Astrocyte (in vitro differentiated cells and primary cell): ENCODE measurements at regions not wholly inside any gene's neighbourhood (a gene's known extent, or its start where the extent isn't known, plus 50 kb on each side); places are given as distances from the start of the nearest gene placed in this dataset.

ENCODE experiments used
- DNase-seq: peaks from one replicate; pipeline ENCODE4 v3.0.0-alpha.2; 2010; ENCODE audit warnings: low read depth
- FAIRE-seq: peaks from 2 replicates; lab custom pipeline; 2011; peaks lifted over from hg19 to GRCh38; lab: Jason Lieb, UNC
- H2AFZ ChIP-seq: 2 replicates; pipeline ENCODE4 v1.6.0; 2012; ENCODE audit warnings: low read depth, low read length, inconsistent platforms
- H3K27ac ChIP-seq: 2 replicates; pipeline ENCODE4 v1.5.1; 2011; ENCODE audit warnings: low read depth, low read length, inconsistent platforms
- H3K27me3 ChIP-seq: 2 replicates; pipeline ENCODE4 v1.6.0; 2011; ENCODE audit warnings: low read length, inconsistent platforms; ENCODE audit not compliant: insufficient read depth
- H3K36me3 ChIP-seq: 2 replicates; pipeline ENCODE4 v1.5.1; 2011; ENCODE audit warnings: low read length, inconsistent platforms; ENCODE audit not compliant: insufficient read depth
- H3K4me1 ChIP-seq: 2 replicates; pipeline ENCODE4 v1.5.1; 2011; ENCODE audit warnings: low read length, inconsistent platforms; ENCODE audit not compliant: insufficient read depth
- H3K4me2 ChIP-seq: 2 replicates; pipeline ENCODE4 v1.6.0; 2012; ENCODE audit warnings: low read length, inconsistent platforms
- H3K4me3 ChIP-seq: 2 replicates; pipeline ENCODE4 v1.5.1; 2011; ENCODE audit warnings: low read depth, mild to moderate bottlenecking, low read length, inconsistent platforms; ENCODE audit not compliant: insufficient read depth
- H3K79me2 ChIP-seq: 2 replicates; pipeline ENCODE4 v1.6.0; 2012; ENCODE audit warnings: mild to moderate bottlenecking, low read length, inconsistent platforms; ENCODE audit not compliant: insufficient read depth
- H3K9ac ChIP-seq: 2 replicates; pipeline ENCODE4 v1.6.0; 2012; ENCODE audit warnings: mild to moderate bottlenecking, low read length, inconsistent platforms
- H3K9me3 ChIP-seq: 2 replicates; pipeline ENCODE4 v1.5.1; 2012; ENCODE audit warnings: low read depth, mild to moderate bottlenecking, low read length, inconsistent platforms; ENCODE audit not compliant: insufficient read depth
- H4K20me1 ChIP-seq: 2 replicates; pipeline ENCODE4 v1.6.0; 2012; ENCODE audit warnings: low read length, inconsistent platforms; ENCODE audit not compliant: insufficient read depth
- H3K27ac Mint-ChIP-seq: one replicate; pipeline ENCODE4 v1.8.0; 2021; ENCODE audit warnings: mild to moderate bottlenecking, mixed read lengths; ENCODE audit not compliant: unreplicated experiment
- H3K27me3 Mint-ChIP-seq: one replicate; pipeline ENCODE4 v1.8.0; 2021; ENCODE audit warnings: low read depth, mixed read lengths; ENCODE audit not compliant: unreplicated experiment
- H3K36me3 Mint-ChIP-seq: one replicate; pipeline ENCODE4 v1.8.0; 2021; ENCODE audit warnings: low read depth, mixed read lengths; ENCODE audit not compliant: unreplicated experiment
- H3K4me1 Mint-ChIP-seq: one replicate; pipeline ENCODE4 v1.8.0; 2021; ENCODE audit warnings: low read depth, mixed read lengths; ENCODE audit not compliant: unreplicated experiment
- H3K4me3 Mint-ChIP-seq: one replicate; pipeline ENCODE4 v1.8.0; 2021; ENCODE audit warnings: mild to moderate bottlenecking, moderate library complexity, mixed read lengths; ENCODE audit not compliant: unreplicated experiment
- H3K9me3 Mint-ChIP-seq: one replicate; pipeline ENCODE4 v1.8.0; 2021; ENCODE audit warnings: mild to moderate bottlenecking, mixed read lengths; ENCODE audit not compliant: unreplicated experiment
- CTCF ChIP-seq: IDR thresholded peaks from 2 replicates; pipeline ENCODE4 v1.5.1; 2011; ENCODE audit warnings: low read depth, mild to moderate bottlenecking, inconsistent platforms, low read length, moderate library complexity; ENCODE audit not compliant: insufficient read depth
- EZH2 ChIP-seq: IDR thresholded peaks from 2 replicates; pipeline ENCODE4 v1.6.1; 2012; ENCODE audit warnings: mild to moderate bottlenecking, low read length, inconsistent platforms; ENCODE audit not compliant: insufficient read depth

GRCh38 chr2:234411793-234412192 is 85.1 kb downstream of the ARL4C start:
- Histone ChIP-seq H3K36me3 (no peaks in the 10 kb centered on the region), H2AFZ (no peak overlapping the region), H3K4me1 (peaks cover 5% of the 10 kb centered on the region), H3K9me3 (no peaks in the 10 kb centered on the region), H3K79me2 (no peaks in the 10 kb centered on the region), H3K27me3 (no peaks in the 10 kb centered on the region), H3K4me2 (no peak overlapping the region), H4K20me1 (no peaks in the 10 kb centered on the region), H3K4me3 (no peak overlapping the region), H3K27ac (no peak overlapping the region), H3K9ac (no peak overlapping the region)
- no peak for FAIRE-seq
- TF ChIP-seq CTCF (no peak), EZH2 (no peak)
- no peak for DNase-seq
- Mint-ChIP-seq H3K4me3 (no peak overlapping the region), H3K27ac (no peak overlapping the region), H3K27me3 (peaks cover 5% of the 10 kb centered on the region), H3K36me3 (no peaks in the 10 kb centered on the region), H3K4me1 (peaks cover 11% of the 10 kb centered on the region), H3K9me3 (peaks cover 3% of the 10 kb centered on the region)

- Histone ChIP-seq H3K4me3 (no peak overlapping the region), H3K27me3 (no peaks in the 10 kb centered on the region), H4K20me1 (no peaks in the 10 kb centered on the region), H3K4me2 (no peak overlapping the region), H2AFZ (peak overlapping the region; percentile 3), H3K9ac (no peak overlapping the region), H3K79me2 (no peaks in the 10 kb centered on the region), H3K9me3 (no peaks in the 10 kb centered on the region), H3K27ac (no peak overlapping the region), H3K4me1 (peaks cover 5% of the 10 kb centered on the region), H3K36me3 (no peaks in the 10 kb centered on the region)
- Mint-ChIP-seq H3K9me3 (peaks cover under 1% of the 10 kb centered on the region), H3K4me3 (no peak overlapping the region), H3K27me3 (peaks cover 2% of the 10 kb centered on the region), H3K4me1 (peaks cover 11% of the 10 kb centered on the region), H3K27ac (no peak overlapping the region), H3K36me3 (no peaks in the 10 kb centered on the region)
- FAIRE-seq = no peak
- DNase-seq = no peak
- TF ChIP-seq EZH2 (no peak), CTCF (no peak)
Observed at GRCh38 chr2:234410526-234410925, 86.4 kb downstream of the ARL4C start.

- Histone ChIP-seq H3K27me3 (no peaks in the 10 kb centered on the region), H3K79me2 (no peaks in the 10 kb centered on the region), H3K4me1 (peaks cover 5% of the 10 kb centered on the region), H3K27ac (no peak overlapping the region), H3K4me2 (no peak overlapping the region), H4K20me1 (no peaks in the 10 kb centered on the region), H3K4me3 (no peak overlapping the region), H3K36me3 (no peaks in the 10 kb centered on the region), H2AFZ (no peak overlapping the region), H3K9ac (no peak overlapping the region), H3K9me3 (no peaks in the 10 kb centered on the region)
- peaks cover 11% of the 10 kb centered on the region for H3K4me1 Mint-ChIP-seq
- DNase-seq = no peak
- no peak overlapping the region for H3K27ac Mint-ChIP-seq
- no peaks in the 10 kb centered on the region for H3K9me3 Mint-ChIP-seq
- TF ChIP-seq CTCF (no peak), EZH2 (no peak)
- no peaks in the 10 kb centered on the region for H3K27me3 Mint-ChIP-seq
- H3K4me3 Mint-ChIP-seq = no peak overlapping the region
- no peaks in the 10 kb centered on the region for H3K36me3 Mint-ChIP-seq
- no peak for FAIRE-seq
Observed at GRCh38 chr2:234409590-234409989, 87.3 kb downstream of the ARL4C start.
